Left kidney (tissue), 1 donor: ENCODE measurements at regions not wholly inside any gene's neighbourhood (a gene's known extent, or its start where the extent isn't known, plus 50 kb on each side); places are given as distances from the start of the nearest gene placed in this dataset.

ENCODE experiments used
- DNase-seq: peaks from one replicate; pipeline ENCODE4 v3.0.0-alpha.2; 2013

DNA sequence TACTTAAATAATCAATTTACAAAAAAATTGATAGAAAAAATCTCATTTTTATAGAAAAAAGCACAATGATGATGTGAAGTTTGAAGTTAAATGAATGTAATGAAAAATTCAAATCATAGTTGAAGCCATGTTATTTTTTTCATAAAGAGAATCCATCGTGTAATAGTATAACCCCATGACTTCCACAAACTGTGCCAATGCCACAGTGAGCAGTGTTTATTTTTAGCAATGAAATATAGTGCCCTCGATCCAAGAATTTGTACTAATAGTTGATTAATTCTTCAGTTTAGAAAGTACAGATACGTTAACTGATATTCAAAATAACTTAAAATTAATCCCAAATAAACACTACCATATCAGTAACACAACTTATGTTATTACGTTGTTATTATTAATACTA is 225.9 kb downstream of the PTPRC start:
- no peak for DNase-seq

DNA sequence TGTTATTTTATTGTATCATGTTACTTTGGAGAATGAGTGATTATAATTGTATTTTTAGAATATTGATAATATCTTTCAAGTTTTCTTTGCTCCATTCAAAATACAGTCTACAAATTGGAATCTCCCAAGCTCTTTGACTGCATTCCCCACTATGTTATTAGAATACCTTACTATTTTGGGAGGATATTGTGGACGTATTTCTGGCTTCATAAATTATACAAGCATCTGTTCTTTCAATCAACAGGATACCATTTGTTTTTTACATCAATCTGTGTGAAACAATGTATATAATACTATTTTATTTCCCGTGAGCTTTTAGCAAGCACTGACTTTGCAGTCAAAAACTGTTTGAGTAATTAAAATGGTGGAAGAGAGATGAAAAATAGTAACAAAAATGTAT is 226.5 kb downstream of the PTPRC start:
- no peak for DNase-seq

DNA sequence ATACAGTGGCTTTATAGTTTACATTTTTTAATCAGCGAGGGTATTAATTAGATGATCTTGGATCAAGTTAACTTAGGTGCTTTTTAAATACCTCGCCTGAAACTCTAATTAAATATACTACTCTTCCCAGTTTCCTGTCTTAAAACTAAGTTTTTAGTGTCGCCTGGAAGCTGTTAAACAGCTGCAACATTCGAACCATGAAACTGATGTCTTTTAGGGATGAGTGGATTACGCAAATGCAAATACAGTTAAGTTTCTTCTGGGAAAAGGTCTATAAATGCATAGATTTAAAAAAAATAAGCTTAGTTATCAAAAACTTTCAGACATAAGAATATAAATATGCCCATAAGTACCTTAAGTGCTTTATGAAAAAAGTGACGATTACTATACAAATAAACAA is 228.3 kb downstream of the PTPRC start:
- DNase-seq: no peak

DNA sequence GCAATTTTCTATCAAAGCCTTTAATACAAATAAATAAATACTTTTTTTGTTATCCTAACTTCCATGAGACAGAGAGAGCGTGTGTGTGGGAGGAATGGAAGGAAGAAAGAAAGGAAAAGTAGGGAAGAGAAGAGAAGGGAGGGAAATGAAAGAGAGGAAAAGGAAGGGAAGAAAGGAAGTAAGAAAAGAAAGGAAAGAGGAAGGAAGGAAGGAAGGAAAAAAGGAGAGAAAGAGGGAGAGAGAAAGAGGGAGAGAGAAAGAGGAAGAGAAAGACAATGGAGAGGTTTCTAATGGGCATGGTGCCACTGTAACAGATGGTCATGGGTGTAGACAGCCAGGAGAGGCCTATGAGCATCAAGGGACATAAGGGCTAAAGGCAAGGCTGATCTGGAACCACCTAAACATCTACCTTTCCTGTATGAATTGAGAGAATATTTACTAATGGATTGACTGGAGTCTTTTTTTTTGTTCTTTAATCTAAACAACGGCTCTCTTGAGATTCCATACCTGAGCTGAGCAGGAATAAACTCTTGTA is 234.9 kb downstream of the PTPRC start:
- no peak for DNase-seq

DNA sequence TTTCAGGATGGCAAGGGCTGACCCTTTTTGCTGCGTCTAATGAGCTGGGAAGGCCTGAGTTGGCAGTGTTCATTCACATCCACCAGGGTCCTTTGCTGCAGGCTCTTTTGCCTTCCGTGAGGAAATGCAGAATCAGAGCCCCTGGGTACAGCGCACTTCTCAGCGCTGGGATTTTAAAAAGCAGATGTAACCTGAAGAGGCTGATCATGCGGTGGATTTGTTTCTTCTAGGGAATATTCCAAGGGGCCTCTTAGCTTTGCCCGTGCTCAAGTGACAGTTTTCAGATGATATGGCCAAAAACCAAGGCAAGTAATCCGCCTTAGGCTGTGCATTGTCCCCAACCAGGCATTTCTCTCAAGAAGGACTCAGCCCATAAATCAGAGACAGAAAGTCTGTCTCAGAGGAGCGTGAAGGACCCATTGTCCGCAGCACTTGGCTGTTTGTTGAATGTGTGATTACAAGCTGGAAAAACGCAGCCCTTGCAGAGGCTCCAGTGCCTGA is 237.6 kb downstream of the PTPRC start:
- DNase-seq: peak; percentile 24

DNA sequence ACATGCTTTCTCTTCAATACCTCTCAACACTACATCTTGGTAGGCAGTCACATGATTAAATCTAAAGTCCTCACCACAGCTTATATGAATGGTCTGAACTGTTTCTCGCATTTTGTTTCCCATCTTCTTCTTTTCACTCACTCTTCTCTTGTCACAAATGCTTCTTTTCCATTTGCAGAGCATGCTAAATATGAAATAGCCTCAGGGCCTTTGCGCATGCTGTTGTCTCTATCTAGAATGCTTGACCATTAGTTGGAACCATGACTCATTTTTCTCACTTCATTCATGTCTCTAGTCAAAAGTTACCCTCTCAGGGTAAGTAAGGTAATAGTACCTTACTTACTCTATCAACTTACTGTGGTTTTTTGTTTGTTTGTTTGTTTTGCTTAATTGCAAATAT is 239.7 kb downstream of the PTPRC start:
- no peak for DNase-seq

DNA sequence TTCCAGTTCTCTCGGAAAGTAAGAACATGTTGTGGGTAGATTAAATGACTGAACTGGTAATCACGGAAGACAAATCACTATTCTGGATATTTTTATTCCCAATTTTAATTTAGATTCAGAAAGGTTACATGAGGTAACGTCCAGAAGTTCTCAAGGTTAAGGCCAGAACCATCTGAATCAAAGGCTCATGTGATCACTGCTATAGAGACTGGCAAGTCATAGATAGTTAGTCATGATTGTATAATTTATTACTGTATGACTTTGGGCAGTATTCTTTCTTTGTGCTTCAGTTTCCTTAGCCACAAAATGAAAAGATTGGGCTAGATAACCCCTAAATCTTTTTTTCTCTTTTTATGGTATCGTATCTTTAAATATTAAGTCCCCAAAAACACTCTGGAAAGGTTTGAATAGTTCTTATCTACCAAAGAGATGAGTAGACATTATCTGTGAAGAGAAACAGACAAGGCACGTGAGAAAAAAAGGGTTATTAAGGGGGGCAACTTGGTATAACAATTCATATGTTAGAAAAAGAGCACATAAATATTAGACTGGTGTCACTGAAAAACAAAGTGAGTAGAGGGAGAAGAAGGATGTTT is 241.0 kb downstream of the PTPRC start:
- DNase-seq: no peak

DNA sequence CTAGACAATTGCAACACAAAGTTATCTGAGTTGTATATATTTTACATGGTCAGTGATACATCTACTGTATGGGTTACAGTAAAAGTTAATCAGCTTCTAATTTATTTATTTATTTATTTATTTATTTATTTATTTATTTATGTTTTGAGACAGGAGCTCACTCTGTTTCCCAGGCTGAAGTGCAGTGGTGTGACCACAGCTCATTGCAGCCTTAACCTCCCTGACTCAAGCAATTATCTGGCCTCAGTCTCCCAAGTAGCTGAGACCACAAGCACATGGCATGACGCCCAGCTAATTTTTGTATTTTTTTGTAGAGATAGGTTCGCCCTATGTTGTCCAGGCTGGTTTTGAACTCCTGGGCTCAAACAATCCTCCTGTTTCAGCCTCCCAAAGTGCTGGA is 241.6 kb downstream of the PTPRC start:
- no peak for DNase-seq

DNA sequence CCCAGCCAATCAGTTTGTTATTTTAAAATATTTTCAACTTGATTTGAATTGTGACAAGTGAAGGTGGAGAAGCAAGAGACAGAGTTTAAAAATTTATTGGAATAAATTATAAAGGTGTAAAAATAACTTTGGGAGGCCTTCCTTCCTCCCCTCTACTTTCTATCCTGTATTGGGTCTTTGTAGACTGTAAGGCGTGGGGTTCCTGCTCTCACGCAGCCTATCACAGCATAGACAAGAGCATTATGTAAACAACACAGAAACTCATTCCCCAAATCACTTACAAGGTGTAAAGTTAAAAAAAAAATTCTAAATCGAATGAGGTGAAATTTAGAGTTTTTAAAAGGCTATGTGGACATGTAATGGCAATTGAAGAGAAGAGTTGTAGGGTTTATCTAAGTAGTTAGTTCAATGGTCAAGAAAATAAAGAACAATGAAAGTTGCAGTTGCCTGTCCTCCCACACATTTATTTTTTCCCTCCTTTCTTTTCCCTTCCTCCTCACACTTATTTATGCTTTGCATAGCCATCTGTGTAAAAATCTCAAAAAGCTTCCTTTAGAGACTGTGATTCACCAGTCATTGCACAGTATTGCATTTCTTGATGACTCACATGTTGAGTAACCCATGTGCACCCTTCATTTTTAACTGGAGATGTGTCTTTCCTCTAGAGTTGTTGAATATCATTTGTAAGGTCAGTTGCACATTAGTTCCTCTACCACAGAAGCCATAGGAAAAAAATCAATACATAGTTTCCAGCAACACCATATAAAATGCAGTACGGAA is 242.2 kb downstream of the PTPRC start:
- DNase-seq: no peak

DNA sequence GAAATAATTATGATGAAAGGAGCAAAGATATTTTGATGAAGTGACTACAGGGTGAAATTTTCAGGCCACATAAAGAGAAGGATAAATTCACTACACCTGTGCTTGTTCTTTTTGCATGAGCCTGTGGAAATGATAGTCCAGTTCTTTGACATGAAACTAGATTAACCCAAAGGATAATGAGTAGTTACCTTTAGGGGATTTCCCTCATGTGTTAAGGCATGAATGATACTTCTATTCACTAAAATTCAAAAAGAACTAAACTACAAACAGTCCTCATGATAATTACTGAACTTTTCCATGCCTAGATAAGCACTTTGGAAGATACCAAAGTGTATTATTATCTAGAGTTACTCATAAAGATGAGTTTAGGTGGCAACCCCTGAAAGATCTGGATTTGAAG is 244.3 kb downstream of the PTPRC start:
- DNase-seq: no peak

DNA sequence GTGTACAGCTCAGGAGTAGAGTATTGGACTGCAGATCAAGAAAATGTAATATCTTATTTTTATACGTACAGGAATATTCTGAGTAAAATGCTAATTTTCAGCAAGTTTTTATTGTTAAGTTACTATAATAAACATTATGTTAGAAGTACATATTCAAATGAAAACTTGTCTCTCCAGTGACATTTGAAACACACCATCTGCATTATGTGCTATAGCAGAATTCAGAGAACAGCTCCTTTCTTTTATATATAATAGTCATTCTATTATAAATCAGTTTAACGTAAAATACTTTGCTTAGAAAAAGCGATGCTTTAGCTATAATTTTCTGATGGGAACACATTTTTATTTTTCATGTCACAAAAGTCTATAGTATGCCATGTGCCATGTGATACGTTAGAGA is 249.0 kb downstream of the PTPRC start:
- DNase-seq: no peak

DNA sequence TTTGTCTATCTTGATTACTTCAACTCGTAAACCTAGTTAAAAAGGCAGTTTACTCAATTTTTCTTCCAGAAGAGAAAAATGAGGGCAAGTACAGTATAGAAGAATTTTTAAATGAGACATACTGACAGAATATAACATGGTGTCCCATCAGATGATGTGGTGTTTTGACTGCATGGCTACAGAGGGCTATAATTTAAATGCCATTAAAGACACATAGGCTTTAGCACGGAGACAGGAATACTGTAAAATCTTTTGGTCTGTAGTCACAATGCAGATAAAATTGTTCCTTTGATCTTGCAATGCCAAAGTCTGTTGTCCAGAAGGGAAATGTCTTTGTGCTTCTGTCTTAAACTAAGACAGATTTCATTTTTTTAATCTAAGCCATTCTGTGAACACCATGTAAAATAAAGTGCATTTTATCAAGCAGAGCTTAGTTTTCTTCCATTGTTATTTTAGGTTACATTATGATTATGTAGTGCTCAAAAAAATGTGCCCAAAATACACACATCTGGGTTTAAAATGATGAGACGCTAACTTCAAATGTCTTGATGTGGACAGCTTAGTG is 249.6 kb downstream of the PTPRC start:
- DNase-seq: no peak

DNA sequence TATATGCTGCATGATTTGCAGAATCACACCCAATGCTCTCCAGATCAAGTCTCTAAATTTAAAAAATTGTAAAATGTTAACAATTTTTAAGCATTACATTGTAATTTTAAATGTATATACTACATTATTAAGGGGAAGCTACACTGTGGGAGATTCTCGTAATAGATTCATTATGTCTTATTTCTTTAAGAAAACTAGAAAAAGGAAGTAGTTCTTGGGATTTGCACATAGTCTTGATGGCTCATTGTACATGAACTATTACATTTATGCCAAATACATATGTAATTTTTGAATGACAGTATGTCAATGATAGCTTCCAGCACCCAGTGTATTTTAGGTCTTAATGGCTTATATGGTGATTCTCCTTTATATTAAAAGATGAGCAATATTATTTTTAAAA is 250.3 kb downstream of the PTPRC start:
- DNase-seq: no peak

DNA sequence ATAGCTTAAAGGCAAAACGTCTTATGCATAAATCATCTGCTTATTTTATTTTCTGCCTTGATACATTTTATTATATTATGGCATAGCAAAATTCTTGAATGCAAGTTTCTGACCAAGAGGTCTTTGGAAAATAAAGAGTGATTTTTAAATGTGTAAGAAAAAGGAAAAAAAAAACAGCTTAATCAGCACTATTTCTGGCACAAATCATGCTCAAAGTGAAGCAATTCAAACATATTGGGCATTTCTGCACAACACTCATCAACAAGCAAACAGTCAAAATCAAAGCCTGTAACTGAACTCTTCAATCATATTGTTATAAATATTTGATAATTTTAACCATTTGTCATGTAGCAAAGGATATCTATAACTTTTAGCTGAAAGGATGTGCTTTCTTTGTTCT is 250.9 kb downstream of the PTPRC start:
- no peak for DNase-seq

DNA sequence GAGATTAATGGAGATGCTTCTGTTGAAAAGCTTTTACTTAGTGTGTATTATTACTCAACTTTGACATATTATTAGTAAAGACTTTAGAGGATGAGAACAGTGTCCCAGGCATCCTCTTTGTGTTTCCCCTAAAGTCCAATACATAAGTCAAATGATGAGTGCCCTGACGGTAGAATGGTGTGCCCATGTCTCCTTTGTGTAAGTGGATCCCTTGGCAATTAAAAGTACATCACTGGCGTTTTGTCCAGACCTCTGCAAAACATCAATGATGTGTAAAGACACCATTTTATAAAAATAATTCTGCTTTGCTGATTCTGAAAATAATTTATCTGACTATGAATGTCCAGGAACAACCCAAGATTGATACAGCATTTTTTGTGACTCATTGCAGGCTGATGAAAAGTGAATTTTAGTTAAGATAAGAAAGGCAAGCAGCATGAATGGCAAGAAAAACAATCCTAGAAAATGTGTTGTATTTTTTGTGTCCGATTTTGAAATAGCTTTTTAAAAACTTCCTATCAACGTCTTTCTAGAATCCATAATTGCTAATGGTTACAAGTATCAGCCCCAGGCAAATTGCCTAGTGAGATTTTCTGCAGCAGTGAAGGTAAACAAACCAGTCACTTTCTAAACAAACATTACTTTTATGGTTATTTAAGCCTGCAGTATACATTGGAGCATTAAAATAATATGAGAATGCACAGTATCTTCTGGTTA is 251.5 kb downstream of the PTPRC start:
- no peak for DNase-seq

DNA sequence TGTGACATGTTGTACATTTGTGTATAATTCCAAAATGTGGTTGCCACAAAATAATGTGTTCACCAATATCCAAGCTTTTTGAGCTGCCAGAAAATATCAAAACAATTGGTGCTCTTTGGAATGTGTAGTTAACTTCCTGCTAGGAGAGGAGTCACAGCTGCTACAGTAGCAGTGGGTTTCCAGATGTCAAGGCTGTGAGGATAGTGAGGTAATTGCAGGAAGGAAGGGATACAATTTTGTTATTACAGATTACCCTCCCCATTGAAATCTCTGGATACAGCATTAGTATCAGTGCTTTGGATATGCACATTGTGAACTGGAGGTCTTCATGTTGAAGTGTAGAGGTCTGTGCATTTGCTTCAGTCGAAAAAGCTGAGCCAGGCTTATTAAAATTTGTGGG is 253.2 kb downstream of the PTPRC start:
- DNase-seq: no peak

DNA sequence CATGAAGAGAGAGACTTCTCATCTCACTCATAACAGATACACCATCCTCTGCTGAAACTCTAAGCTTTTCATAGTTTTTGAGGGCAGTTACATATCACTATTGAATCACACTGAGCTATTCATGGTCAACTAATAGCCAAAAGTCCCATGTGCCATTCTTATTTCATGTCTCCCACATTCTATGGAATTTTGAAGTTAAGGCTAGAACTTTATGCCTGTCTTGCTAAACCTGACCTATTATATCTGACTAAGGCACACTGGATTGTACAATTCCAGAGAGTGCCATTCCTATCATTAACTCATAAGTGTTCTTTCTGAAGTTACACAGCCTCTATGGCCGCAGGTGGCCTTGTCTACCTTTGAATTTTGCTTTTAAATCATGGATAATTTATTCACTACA is 254.3 kb downstream of the PTPRC start:
- DNase-seq: no peak

DNA sequence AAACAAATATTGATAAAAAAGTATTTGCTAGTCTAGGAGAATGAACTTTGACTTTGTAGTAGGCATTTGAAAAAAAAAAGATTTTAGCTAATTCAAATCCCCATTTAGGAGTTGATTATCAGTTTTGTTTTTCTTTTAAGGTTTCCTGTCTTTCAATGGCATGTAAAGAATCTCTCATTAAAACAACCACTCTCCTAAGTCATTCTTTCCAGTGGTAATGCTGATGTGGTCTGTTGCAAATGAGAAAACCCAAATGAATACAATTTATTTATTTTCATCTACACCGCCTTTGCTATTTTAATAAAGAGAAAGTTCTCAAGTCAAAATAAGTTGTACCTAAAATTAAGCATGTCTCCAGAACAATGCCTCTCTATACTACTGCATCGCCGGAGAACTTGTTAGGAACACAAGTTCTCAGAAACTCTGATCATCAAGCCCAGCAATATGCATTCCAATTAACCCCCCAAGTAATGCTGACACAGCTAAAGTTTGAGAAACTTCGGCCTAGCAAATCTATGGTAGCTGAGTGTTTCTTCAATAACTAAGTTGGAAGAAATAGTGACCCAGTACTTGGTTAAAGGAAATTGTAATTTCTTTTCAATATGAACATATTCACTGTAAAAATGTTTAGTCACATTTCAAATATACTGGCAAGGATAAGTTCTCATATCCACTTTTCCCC is 255.1 kb downstream of the PTPRC start:
- DNase-seq: no peak

DNA sequence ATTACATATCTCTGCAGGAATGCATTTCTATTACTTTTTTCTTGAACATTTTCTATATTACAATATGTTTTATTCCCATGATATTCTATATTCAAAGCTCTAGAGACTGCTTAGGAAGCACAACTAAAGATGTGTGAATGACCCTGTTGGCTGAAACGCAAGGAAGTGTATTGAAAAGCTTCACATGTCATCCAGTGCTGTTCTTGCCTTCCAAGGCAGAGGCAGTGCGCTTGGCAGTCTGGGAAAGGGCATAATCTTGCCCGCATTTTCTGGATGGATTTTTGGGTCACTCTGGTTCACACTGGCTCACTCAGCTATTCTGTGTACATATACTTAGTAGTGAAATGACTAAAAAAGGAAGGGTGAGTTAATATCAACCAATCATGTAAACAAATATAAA is 262.4 kb downstream of the PTPRC start:
- no peak for DNase-seq

DNA sequence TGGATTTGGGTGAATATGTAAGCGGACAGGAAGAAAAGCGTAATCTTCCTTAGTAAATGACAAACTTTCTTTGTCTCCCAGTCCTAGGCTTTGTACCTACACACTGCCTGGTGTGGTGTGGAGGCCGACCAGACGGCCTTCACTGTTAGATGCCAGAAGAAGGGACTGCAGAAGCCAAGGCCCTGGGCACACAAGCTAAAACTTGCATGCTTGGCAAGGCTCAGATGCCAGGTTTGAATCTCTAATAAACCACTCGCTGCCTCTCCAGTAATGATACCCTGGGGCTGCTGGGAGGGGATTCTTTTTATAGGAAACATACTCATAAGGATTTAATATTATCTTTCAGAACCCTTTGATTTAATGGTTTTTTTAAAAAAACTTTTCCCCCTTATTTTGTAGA is 263.8 kb downstream of the PTPRC start:
- DNase-seq: no peak

DNA sequence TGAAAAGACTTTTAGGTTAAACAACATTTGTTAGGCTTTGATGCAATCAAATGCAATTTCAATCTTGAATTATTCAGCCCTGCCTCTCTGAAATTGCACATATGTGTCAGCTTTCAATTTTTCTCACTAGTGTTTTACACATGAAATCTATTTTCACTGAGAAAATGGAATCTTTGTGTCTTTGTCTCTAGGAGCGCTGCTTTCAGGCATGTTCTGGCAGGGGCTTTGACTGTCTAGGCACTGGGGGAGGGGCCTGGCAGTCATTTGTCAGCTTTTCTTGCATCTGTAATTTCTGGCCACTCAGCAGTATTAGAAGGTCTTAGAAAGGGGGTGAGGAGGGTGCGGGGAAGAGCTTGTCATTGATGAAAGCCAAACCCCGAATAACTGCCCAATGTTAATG is 264.4 kb downstream of the PTPRC start:
- DNase-seq: no peak

DNA sequence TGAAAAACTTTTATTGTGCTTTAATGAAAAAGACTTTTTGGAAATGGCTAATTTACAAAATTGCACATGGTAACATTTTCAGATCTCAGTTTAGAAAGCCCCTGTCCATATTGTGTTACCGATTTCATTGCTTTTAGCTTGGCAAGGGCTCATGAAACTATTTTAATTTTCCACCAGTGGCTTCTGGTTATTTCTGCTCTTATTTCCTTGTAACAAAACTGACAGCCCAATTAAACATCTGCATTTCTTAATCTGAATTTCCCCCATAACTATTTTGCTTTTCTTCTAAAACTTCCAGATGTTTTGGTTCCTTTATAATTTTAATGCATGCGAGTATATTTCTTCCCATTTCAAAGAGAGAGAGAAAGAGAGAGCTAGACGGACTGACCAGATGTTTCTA is 264.8 kb downstream of the PTPRC start:
- no peak for DNase-seq
